Transverse colon (tissue), 4 donors: ENCODE measurements at regions not wholly inside any gene's neighbourhood (a gene's known extent, or its start where the extent isn't known, plus 50 kb on each side); places are given as distances from the start of the nearest gene placed in this dataset.

ENCODE experiments used
- DNase-seq: peaks from one replicate; pipeline ENCODE4 v3.0.0-alpha.2; 2019
- H3K27ac ChIP-seq, 4 donors: fragments of 200-600 bp; sonication (generic); 2 replicates each; pipeline ENCODE4 v1.5.1; 2016 to 2018; ENCODE audit warnings: inconsistent platforms in 4 of 4
- H3K27me3 ChIP-seq: fragments of 200-600 bp; sonication (generic); 2 replicates; pipeline ENCODE4 v1.5.1; 2017; ENCODE audit warnings: inconsistent platforms
- H3K36me3 ChIP-seq, 4 donors: fragments of 200-600 bp; sonication (generic); 2 replicates each; pipeline ENCODE4 v1.5.1; 2017 to 2019; ENCODE audit warnings: inconsistent platforms in 4 of 4
- H3K4me1 ChIP-seq, 4 donors: fragments of 200-600 bp; sonication (generic); 2 replicates each; pipeline ENCODE4 v1.5.1; 2017 to 2020; ENCODE audit warnings: inconsistent platforms in 4 of 4
- H3K4me3 ChIP-seq, 4 donors: fragments of 200-600 bp; sonication (generic); 1 replicate in 1 of 4; 2 replicates in 3 of 4; pipeline versions ENCODE4 v1.5.1 to v1.6.1; 2017 to 2019; ENCODE audit warnings: inconsistent platforms in 4 of 4
- H3K9me3 ChIP-seq, 2 donors: fragments of 200-600 bp; sonication (generic); 2 replicates each; pipeline ENCODE4 v1.5.1; 2017 to 2019; ENCODE audit warnings: inconsistent platforms in 2 of 2
- EP300 ChIP-seq: sonication (generic); formaldehyde crosslinking; IDR thresholded peaks from one replicate; pipeline ENCODE4 v1.6.1; 2017; ENCODE audit warnings: antibody characterized with exemption, low read depth
- POLR2A ChIP-seq: fragments of 450-650 bp; IDR thresholded peaks from one replicate; pipeline ENCODE4 v1.6.1; 2016; ENCODE audit warnings: antibody characterized with exemption, mild to moderate bottlenecking, moderate library complexity
- POLR2AphosphoS5 ChIP-seq, 3 donors: sonication (generic); formaldehyde crosslinking; IDR thresholded peaks; one replicate each; pipeline ENCODE4 v1.6.1; 2016; ENCODE audit warnings: antibody characterized with exemption in 3 of 3
- WGBS, 2 donors: methylation state at CpG; one replicate each; pipeline ENCODE4 v1.1.5; 2018; ENCODE audit warnings: low coverage in 1 of 2; 5-methylcytosine and 5-hydroxymethylcytosine counted together
- in situ Hi-C, 4 donors: fragments of 200-750 bp; cut with MboI; loops; one replicate each; pipeline versions ENCODE4 v1.15.0 to v1.15.1; 2017; ENCODE audit warnings: low sequenced_read_pairs in 3 of 4, low pct_ligation_motif_present in 1 of 4, low pct_unique_long_range_greater_than_20kb in 1 of 4
- intact Hi-C: fragments of 100-400 bp; cut with DNase I; formaldehyde crosslinking; loops from one replicate; pipeline ENCODE4 v1.15.1; 2023; ENCODE audit warnings: low total_unique reads
- TF ChIP-seq, protein P1 (sequence below), 5 experiments: fragments of 200-600 bp in 3 of 5; fragments of 450-650 bp in 2 of 5; sonication (generic) in 3 of 5; IDR thresholded peaks; 1 replicate in 2 of 5; 2 replicates in 3 of 5; pipeline ENCODE4 v1.5.1; 2016 to 2017; ENCODE audit warnings: antibody characterized with exemption in 5 of 5, inconsistent platforms in 3 of 5, mild to moderate bottlenecking in 2 of 5, moderate library complexity in 1 of 5

DNA sequence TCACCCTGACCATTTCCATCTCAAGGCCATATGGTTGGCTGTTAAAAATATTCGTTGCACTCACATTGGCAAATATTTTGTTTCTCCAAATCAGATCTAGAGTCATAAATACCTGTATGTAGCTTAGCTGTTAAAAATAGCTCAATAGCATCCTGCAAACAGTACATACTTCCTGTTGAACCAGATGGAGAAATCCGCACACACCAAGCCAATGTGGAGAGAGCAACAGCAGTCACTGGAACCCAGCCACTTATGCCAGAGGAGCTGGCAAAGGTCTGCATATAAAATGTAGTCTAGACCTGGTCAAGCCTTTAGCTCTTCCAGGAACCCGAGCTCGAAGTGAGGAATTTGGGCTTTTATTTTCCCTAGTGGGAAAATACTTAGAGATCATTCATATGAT, 146.4 kb upstream of the KCNJ16 start:
- no peaks in the 10 kb centered on the region for H3K4me1 ChIP-seq
- H3K36me3 ChIP-seq, result no peaks in the 10 kb centered on the region
- H3K4me3 ChIP-seq, result no peak overlapping the region
- intact Hi-C loops (no loop called here), in situ Hi-C loops (no loop called here)
- no peaks in the 10 kb centered on the region for H3K27me3 ChIP-seq
- WGBS, 2 donors, result 44 to 57% methylated on average over 4 of the region's 4 CpGs
- no peak overlapping the region for H3K27ac ChIP-seq
- no peak for DNase-seq
- no peaks in the 10 kb centered on the region for H3K9me3 ChIP-seq
- no peak for TF ChIP-seq POLR2AphosphoS5 (IDR thresholded peaks at IDR 0.05)
- TF ChIP-seq, protein P1, sequence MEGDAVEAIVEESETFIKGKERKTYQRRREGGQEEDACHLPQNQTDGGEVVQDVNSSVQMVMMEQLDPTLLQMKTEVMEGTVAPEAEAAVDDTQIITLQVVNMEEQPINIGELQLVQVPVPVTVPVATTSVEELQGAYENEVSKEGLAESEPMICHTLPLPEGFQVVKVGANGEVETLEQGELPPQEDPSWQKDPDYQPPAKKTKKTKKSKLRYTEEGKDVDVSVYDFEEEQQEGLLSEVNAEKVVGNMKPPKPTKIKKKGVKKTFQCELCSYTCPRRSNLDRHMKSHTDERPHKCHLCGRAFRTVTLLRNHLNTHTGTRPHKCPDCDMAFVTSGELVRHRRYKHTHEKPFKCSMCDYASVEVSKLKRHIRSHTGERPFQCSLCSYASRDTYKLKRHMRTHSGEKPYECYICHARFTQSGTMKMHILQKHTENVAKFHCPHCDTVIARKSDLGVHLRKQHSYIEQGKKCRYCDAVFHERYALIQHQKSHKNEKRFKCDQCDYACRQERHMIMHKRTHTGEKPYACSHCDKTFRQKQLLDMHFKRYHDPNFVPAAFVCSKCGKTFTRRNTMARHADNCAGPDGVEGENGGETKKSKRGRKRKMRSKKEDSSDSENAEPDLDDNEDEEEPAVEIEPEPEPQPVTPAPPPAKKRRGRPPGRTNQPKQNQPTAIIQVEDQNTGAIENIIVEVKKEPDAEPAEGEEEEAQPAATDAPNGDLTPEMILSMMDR (IDR thresholded peaks at IDR 0.05), result no peak
- no peak for TF ChIP-seq POLR2A
- no peak for TF ChIP-seq EP300

- 81 to 89% methylated on average over 3 of the region's 3 CpGs for WGBS, 2 donors
- intact Hi-C loops, result no loop called here
These were observed 138.0 kb upstream of the KCNJ16 start for GRCh38 chr17:69936996-69937395.

GRCh38 chr17:69943058-69943457, 132.0 kb upstream of the KCNJ16 start:
- in situ Hi-C loops, result no loop called here
- Histone ChIP-seq H3K36me3 (no peaks in the 10 kb centered on the region), H3K27ac (no peak overlapping the region), H3K9me3 (no peaks in the 10 kb centered on the region), H3K27me3 (no peaks in the 10 kb centered on the region), H3K4me3 (no peak overlapping the region), H3K4me1 (no peaks in the 10 kb centered on the region)
- intact Hi-C loops, result no loop called here
- no peak for DNase-seq
- TF ChIP-seq, protein P1 (IDR thresholded peaks at IDR 0.05), result no peak
- TF ChIP-seq POLR2AphosphoS5 (IDR thresholded peaks at IDR 0.05) (no peak), EP300 (no peak), POLR2A (no peak)

More at GRCh38 chr17:69936996-69937395, 138.0 kb upstream of the KCNJ16 start:
- in situ Hi-C loops, result no loop called here
- no peaks in the 10 kb centered on the region for H3K9me3 ChIP-seq
- no peaks in the 10 kb centered on the region for H3K4me1 ChIP-seq
- TF ChIP-seq EP300 (no peak), POLR2A (no peak), POLR2AphosphoS5 (IDR thresholded peaks at IDR 0.05) (no peak)
- TF ChIP-seq, protein P1 (IDR thresholded peaks at IDR 0.05), result no peak
- no peak overlapping the region for H3K27ac ChIP-seq
- no peak for DNase-seq
- no peaks in the 10 kb centered on the region for H3K36me3 ChIP-seq
- no peaks in the 10 kb centered on the region for H3K27me3 ChIP-seq
- H3K4me3 ChIP-seq, result no peak overlapping the region

DNA sequence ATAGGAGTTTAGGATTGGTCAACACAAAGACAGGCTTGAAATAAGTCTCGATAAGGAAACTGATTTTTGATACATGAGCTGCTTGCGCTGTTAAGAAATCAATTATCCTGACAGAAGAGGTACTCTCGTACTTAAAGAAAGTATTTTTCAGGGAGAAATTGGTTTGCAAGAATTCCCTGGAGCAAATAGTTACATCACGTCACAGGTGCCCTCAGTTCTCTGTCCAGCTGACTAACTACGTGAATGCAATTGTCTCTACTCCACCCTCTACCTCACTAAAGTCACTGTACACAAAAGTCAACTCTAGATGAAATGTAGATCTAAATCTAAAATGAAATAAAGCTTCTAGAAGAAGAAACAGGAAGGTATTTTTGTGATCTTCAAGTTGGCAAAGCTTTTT, 130.6 kb upstream of the KCNJ16 start:
- H3K27ac ChIP-seq, result no peak overlapping the region
- TF ChIP-seq POLR2AphosphoS5 (IDR thresholded peaks at IDR 0.05), result no peak
- TF ChIP-seq, protein P1 (IDR thresholded peaks at IDR 0.05), result no peak
- TF ChIP-seq EP300, result no peak
- no peak for TF ChIP-seq POLR2A
- 85 to 89% methylated on average over 5 of the region's 5 CpGs for WGBS, 2 donors
- no peaks in the 10 kb centered on the region for H3K36me3 ChIP-seq
- H3K4me1 ChIP-seq, result no peaks in the 10 kb centered on the region
- DNase-seq, result no peak
- H3K9me3 ChIP-seq, result no peaks in the 10 kb centered on the region
- no peaks in the 10 kb centered on the region for H3K27me3 ChIP-seq
- intact Hi-C loops (no loop called here), in situ Hi-C loops (no loop called here)
- H3K4me3 ChIP-seq, result no peak overlapping the region
